Hypothalamus (tissue), 51 donors: ENCODE measurements at regions not wholly inside any gene's neighbourhood (a gene's known extent, or its start where the extent isn't known, plus 50 kb on each side); places are given as distances from the start of the nearest gene placed in this dataset.
A peak's percentile ranks its signal among the peaks of the same experiment; 100 is the strongest.

Experiments used
- DNase-seq, 51 donors: peaks; one replicate each; lab custom pipeline; 2025; lab: John Stamatoyannopoulos, UW

- no peak for DNase-seq
These were observed 89.1 kb upstream of the MTNR1B start for GRCh38 chr11:92880381-92880780.

- peak in 1 of 51 donors; percentile 13 for DNase-seq
These were observed 87.5 kb upstream of the MTNR1B start for GRCh38 chr11:92881940-92882450.

- no peak for DNase-seq
These were observed 86.4 kb upstream of the MTNR1B start for GRCh38 chr11:92882828-92883611.

GRCh38 chr11:92885600-92885999 lies 83.9 kb upstream of the MTNR1B start:
- DNase-seq, result no peak

- DNase-seq, result peak in 22 of 51 donors; percentile 3 to 69 (median 17)
These were observed 83.1 kb upstream of the MTNR1B start for GRCh38 chr11:92886243-92886905.

GRCh38 chr11:92888696-92889095 lies 80.8 kb upstream of the MTNR1B start:
- no peak for DNase-seq

- DNase-seq, result no peak
These were observed 78.6 kb upstream of the MTNR1B start for GRCh38 chr11:92890846-92891245.

- DNase-seq, result no peak
These were observed 76.4 kb upstream of the MTNR1B start for GRCh38 chr11:92892802-92893684.

GRCh38 chr11:92894197-92894596 lies 75.3 kb upstream of the MTNR1B start:
- DNase-seq, result no peak

- no peak for DNase-seq
These were observed 72.0 kb upstream of the MTNR1B start for GRCh38 chr11:92897487-92897886.

- DNase-seq, result no peak
These were observed 67.0 kb upstream of the MTNR1B start for GRCh38 chr11:92902417-92902816.

- peak in 1 of 51 donors; percentile 60 for DNase-seq
These were observed 61.8 kb upstream of the MTNR1B start for GRCh38 chr11:92907671-92908070.

- DNase-seq, result no peak
These were observed 60.2 kb upstream of the MTNR1B start for GRCh38 chr11:92909214-92909613.

- no peak for DNase-seq
These were observed 58.0 kb upstream of the MTNR1B start for GRCh38 chr11:92911478-92911877.

- DNase-seq, result no peak
These were observed 53.9 kb upstream of the MTNR1B start for GRCh38 chr11:92915551-92915950.

- DNase-seq, result no peak
These were observed 53.2 kb upstream of the MTNR1B start for GRCh38 chr11:92916299-92916698.

GRCh38 chr11:92917927-92918326 lies 51.5 kb upstream of the MTNR1B start:
- no peak for DNase-seq

GRCh38 chr11:92919048-92919447 lies 50.4 kb upstream of the MTNR1B start:
- no peak for DNase-seq
